ENCODE measurements at regions not wholly inside any gene's neighbourhood (a gene's known extent, or its start where the extent isn't known, plus 50 kb on each side); places are given as distances from the start of the nearest gene placed in this dataset.

DNA sequence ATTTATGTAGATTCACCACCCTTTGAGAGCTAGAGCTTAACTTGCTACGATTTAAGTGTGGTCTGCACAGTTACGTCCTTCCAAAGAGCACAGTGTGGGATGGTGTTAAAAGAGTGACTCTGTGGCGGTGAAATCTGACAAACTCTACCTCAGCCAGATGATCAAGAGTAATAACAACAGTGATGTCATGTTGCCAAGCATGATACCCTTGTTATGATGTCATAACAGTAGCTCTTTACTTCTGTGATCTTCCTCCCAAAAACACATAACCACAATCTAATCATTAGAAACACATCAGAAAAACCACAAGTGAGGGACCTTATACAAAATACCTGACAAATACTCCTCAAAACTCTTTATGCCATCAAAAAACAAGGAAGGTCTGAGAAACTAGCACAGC is 649.3 kb downstream of the POM121L12 start (continued):
- TF ChIP-seq, protein P1, sequence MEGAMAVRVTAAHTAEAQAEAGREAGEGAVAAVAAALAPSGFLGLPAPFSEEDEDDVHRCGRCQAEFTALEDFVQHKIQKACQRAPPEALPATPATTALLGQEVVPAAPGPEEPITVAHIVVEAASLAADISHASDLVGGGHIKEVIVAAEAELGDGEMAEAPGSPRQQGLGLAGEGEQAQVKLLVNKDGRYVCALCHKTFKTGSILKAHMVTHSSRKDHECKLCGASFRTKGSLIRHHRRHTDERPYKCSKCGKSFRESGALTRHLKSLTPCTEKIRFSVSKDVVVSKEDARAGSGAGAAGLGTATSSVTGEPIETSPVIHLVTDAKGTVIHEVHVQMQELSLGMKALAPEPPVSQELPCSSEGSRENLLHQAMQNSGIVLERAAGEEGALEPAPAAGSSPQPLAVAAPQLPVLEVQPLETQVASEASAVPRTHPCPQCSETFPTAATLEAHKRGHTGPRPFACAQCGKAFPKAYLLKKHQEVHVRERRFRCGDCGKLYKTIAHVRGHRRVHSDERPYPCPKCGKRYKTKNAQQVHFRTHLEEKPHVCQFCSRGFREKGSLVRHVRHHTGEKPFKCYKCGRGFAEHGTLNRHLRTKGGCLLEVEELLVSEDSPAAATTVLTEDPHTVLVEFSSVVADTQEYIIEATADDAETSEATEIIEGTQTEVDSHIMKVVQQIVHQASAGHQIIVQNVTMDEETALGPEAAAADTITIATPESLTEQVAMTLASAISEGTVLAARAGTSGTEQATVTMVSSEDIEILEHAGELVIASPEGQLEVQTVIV (IDR thresholded peaks at IDR 0.05; ENCODE audit: borderline replicate concordance, partially characterized antibody) = no peak
- no peak for TF ChIP-seq NRF1 (conservative IDR thresholded peaks at IDR 0.05; ENCODE audit: low read depth, low read length)
- no peak for TF ChIP-seq TARDBP (IDR thresholded peaks at IDR 0.05; ENCODE audit: borderline replicate concordance)
- TF ChIP-seq, protein P2, sequence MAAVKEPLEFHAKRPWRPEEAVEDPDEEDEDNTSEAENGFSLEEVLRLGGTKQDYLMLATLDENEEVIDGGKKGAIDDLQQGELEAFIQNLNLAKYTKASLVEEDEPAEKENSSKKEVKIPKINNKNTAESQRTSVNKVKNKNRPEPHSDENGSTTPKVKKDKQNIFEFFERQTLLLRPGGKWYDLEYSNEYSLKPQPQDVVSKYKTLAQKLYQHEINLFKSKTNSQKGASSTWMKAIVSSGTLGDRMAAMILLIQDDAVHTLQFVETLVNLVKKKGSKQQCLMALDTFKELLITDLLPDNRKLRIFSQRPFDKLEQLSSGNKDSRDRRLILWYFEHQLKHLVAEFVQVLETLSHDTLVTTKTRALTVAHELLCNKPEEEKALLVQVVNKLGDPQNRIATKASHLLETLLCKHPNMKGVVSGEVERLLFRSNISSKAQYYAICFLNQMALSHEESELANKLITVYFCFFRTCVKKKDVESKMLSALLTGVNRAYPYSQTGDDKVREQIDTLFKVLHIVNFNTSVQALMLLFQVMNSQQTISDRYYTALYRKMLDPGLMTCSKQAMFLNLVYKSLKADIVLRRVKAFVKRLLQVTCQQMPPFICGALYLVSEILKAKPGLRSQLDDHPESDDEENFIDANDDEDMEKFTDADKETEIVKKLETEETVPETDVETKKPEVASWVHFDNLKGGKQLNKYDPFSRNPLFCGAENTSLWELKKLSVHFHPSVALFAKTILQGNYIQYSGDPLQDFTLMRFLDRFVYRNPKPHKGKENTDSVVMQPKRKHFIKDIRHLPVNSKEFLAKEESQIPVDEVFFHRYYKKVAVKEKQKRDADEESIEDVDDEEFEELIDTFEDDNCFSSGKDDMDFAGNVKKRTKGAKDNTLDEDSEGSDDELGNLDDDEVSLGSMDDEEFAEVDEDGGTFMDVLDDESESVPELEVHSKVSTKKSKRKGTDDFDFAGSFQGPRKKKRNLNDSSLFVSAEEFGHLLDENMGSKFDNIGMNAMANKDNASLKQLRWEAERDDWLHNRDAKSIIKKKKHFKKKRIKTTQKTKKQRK (IDR thresholded peaks at IDR 0.05; ENCODE audit: low read depth, low read length) = no peak

- H3K4me3 ChIP-seq = no peak overlapping the region
- DNase-seq (ENCODE audit: low read depth, low spot score) (no peak), ATAC-seq (no peak), FAIRE-seq (no peak)
- H3K4me2 ChIP-seq (ENCODE audit: control insufficient read depth, insufficient read depth) = no peak overlapping the region
- CTCF ChIA-PET = no interaction called here
- SMC1A ChIA-PET (ENCODE audit: uncharacterized antibody, unreplicated experiment) = no interaction called here
- H3K4me1 ChIP-seq (ENCODE audit: control insufficient read depth, insufficient read depth, low read length) = no peaks in the 10 kb centered on the region
- no TSS peak for BruUV-seq (replicated peaks)
- H3K9ac ChIP-seq (ENCODE audit: control insufficient read depth, insufficient read depth, low read length) = no peak overlapping the region
- H3K27ac ChIP-seq (ENCODE audit: control insufficient read depth, insufficient read depth) = no peak overlapping the region
- POLR2A ChIA-PET = no interaction called here
- H2AFZ ChIP-seq (ENCODE audit: control insufficient read depth, low read depth, low read length) = no peak overlapping the region
- H3K36me3 ChIP-seq (ENCODE audit: control insufficient read depth in 2 of 2, insufficient read depth in 2 of 2, low read length in 1 of 2) = no peaks in the 10 kb centered on the region
- intact Hi-C loops (cut with micrococcal nuclease; ENCODE audit: unreplicated experiment) (no loop called here), in situ Hi-C loops (cut with MboI) (no loop called here)
- H4K20me1 ChIP-seq (ENCODE audit: control insufficient read depth, insufficient read depth) = no peaks in the 10 kb centered on the region
- no peaks in the 10 kb centered on the region for H3K27me3 ChIP-seq (replicated peaks in 1 of 2; ENCODE audit: control insufficient read depth in 2 of 2, insufficient read depth in 2 of 2, low read length in 1 of 2)
- no peaks in the 10 kb centered on the region for H3K79me2 ChIP-seq (ENCODE audit: control insufficient read depth, insufficient read depth, low read length)
- 56% methylated on average over 2 of the region's 2 CpGs for WGBS (ENCODE audit: insufficient coverage, insufficient replicate concordance, low lambda C conversion rate, missing lambda C conversion rate)
- no peaks in the 10 kb centered on the region for H3K9me3 ChIP-seq (replicated peaks; ENCODE audit: control insufficient read depth, insufficient read depth, low read length)
- RAD21 ChIA-PET (ENCODE audit: unreplicated experiment) = no interaction called here
- TF ChIP-seq NR2F1 (conservative IDR thresholded peaks at IDR 0.05) = no peak
- TF ChIP-seq, protein P3, sequence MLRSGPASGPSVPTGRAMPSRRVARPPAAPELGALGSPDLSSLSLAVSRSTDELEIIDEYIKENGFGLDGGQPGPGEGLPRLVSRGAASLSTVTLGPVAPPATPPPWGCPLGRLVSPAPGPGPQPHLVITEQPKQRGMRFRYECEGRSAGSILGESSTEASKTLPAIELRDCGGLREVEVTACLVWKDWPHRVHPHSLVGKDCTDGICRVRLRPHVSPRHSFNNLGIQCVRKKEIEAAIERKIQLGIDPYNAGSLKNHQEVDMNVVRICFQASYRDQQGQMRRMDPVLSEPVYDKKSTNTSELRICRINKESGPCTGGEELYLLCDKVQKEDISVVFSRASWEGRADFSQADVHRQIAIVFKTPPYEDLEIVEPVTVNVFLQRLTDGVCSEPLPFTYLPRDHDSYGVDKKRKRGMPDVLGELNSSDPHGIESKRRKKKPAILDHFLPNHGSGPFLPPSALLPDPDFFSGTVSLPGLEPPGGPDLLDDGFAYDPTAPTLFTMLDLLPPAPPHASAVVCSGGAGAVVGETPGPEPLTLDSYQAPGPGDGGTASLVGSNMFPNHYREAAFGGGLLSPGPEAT (IDR thresholded peaks at IDR 0.05; ENCODE audit: low read depth) = no peak
- TF ChIP-seq SMARCA5 (IDR thresholded peaks at IDR 0.05) = no peak
- no peak for TF ChIP-seq ATF2 (IDR thresholded peaks at IDR 0.05; ENCODE audit: low read length)
- no peak for TF ChIP-seq POLR2AphosphoS2 (IDR thresholded peaks at IDR 0.05; ENCODE audit: low read depth, low read length)
- no peak for TF ChIP-seq IRF5 (IDR thresholded peaks at IDR 0.05; ENCODE audit: borderline replicate concordance)
- TF ChIP-seq GATAD2B (conservative IDR thresholded peaks at IDR 0.05; ENCODE audit: low read depth) = no peak
- no peak for TF ChIP-seq SRF (IDR thresholded peaks at IDR 0.05; ENCODE audit: low read depth in 2 of 2, low read length in 2 of 2)
- no peak for TF ChIP-seq MYB (IDR thresholded peaks at IDR 0.05; ENCODE audit: borderline replicate concordance, low read depth, low read length)
Measured at GRCh38 chr7:53690411-53690810, 655.0 kb downstream of the POM121L12 start.

Data from GM12878 (cell line).